ENCODE measurements at regions not wholly inside any gene's neighbourhood (a gene's known extent, or its start where the extent isn't known, plus 50 kb on each side); places are given as distances from the start of the nearest gene placed in this dataset.

DNA sequence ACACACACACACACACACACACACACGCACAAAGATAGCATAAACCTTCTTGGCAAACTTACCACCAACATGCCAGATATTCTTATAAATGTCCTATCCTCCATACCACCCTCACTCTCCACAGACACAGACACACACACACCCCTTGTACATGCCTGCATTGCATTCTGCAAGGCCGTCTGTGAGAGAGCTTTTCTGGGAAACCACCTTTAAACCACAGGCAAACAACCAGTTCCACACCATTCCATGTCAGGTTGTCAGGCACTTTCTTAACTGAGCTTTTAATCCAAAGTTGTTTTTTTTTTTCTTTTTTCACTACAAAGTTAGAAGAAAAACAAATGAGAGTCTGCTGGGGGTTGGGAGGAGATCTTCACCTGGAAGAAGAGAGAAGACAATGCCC lies 221.1 kb downstream of the C1D start:
- dilution Hi-C loops (cut with MboI; ENCODE audit: extremely low pct_ligation_motif_present, low sequenced_read_pairs), result no loop called here
- FAIRE-seq (no peak), DNase-seq (ENCODE audit: low read depth, low spot score) (no peak)

DNA sequence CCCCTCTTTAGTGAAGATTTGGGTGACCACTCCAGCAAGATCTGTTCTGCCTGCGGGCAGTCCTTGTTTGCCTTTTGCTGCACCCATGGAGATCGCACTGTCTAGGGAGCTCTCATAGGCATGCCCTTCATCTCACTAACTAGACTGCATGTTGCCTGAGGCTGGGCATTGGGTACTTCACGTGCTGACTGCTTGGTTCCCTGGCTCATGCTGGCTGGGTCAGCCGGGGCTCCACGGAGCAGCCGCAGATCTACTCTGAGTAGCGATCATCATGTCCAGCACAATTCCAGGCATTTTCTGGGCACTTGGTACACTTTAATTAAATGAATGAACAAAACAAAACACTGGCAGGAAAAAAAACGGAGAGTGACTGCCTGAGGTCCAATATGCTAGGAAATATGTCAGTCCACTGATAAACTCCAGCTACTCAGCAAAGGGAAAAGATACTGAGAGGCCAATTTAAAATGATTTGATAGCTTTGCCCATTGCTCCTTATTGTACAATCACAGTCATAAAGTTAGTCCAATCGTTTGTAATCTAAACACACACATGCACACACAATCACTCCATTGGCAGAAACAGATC lies 220.3 kb downstream of the C1D start:
- Histone ChIP-seq H3K4me2 (ENCODE audit: control insufficient read depth, extremely low read depth, insufficient read depth, low read depth, low read length) (no peak overlapping the region), H4K20me1 (ENCODE audit: control insufficient read depth, extremely low read depth, insufficient read depth, low read length) (no peaks in the 10 kb centered on the region), H3K4me1 (ENCODE audit: control insufficient read depth, extremely low read depth, insufficient read depth, low read length) (peaks cover 4% of the 10 kb centered on the region), H3K36me3 (ENCODE audit: control insufficient read depth in 2 of 2, extremely low read depth in 1 of 2, insufficient read depth in 2 of 2, low read length in 2 of 2) (no peaks in the 10 kb centered on the region), H3K9me1 (ENCODE audit: control insufficient read depth, extremely low read depth, insufficient read depth, low read length) (no peaks in the 10 kb centered on the region), H3K27ac (ENCODE audit: control insufficient read depth, insufficient read depth, low read length) (no peak overlapping the region), H3K27me3 (ENCODE audit: control insufficient read depth, extremely low read depth, insufficient read depth, low read length) (no peaks in the 10 kb centered on the region), H2AFZ (ENCODE audit: control insufficient read depth, low read length) (no peak overlapping the region), H3K79me2 (ENCODE audit: control insufficient read depth, insufficient read depth, low read length) (no peaks in the 10 kb centered on the region), H3K9ac (ENCODE audit: control insufficient read depth, extremely low read depth, insufficient read depth, low read length) (no peak overlapping the region), H3K9me3 (ENCODE audit: control insufficient read depth, low read depth, low read length) (no peaks in the 10 kb centered on the region), H3K4me3 (ENCODE audit: control insufficient read depth in 2 of 3, extremely low read depth in 1 of 3, insufficient read depth in 2 of 3, low read depth in 1 of 3, low read length in 3 of 3) (no peak overlapping the region)
- FAIRE-seq (no peak), DNase-seq (ENCODE audit: low read depth, low spot score) (no peak)
- dilution Hi-C loops (cut with MboI; ENCODE audit: extremely low pct_ligation_motif_present, low sequenced_read_pairs), result no loop called here
- TF ChIP-seq, protein P1, sequence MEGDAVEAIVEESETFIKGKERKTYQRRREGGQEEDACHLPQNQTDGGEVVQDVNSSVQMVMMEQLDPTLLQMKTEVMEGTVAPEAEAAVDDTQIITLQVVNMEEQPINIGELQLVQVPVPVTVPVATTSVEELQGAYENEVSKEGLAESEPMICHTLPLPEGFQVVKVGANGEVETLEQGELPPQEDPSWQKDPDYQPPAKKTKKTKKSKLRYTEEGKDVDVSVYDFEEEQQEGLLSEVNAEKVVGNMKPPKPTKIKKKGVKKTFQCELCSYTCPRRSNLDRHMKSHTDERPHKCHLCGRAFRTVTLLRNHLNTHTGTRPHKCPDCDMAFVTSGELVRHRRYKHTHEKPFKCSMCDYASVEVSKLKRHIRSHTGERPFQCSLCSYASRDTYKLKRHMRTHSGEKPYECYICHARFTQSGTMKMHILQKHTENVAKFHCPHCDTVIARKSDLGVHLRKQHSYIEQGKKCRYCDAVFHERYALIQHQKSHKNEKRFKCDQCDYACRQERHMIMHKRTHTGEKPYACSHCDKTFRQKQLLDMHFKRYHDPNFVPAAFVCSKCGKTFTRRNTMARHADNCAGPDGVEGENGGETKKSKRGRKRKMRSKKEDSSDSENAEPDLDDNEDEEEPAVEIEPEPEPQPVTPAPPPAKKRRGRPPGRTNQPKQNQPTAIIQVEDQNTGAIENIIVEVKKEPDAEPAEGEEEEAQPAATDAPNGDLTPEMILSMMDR (optimal IDR thresholded peaks at IDR 0.05 in 1 of 3, IDR thresholded peaks at IDR 0.05 in 1 of 3, conservative IDR thresholded peaks at IDR 0.05 in 1 of 3; ENCODE audit: extremely low read depth in 1 of 3, insufficient read depth in 2 of 3, low read length in 3 of 3), result no peak
- no peak for TF ChIP-seq EZH2 (IDR thresholded peaks at IDR 0.05; ENCODE audit: low read length)

More for the DNA sequence above, 221.1 kb downstream of the C1D start:
- Histone ChIP-seq H3K36me3 (ENCODE audit: control insufficient read depth in 2 of 2, extremely low read depth in 1 of 2, insufficient read depth in 2 of 2, low read length in 2 of 2) (no peaks in the 10 kb centered on the region), H3K79me2 (ENCODE audit: control insufficient read depth, insufficient read depth, low read length) (no peaks in the 10 kb centered on the region), H3K4me2 (ENCODE audit: control insufficient read depth, extremely low read depth, insufficient read depth, low read depth, low read length) (no peak overlapping the region), H3K27ac (ENCODE audit: control insufficient read depth, insufficient read depth, low read length) (no peak overlapping the region), H4K20me1 (ENCODE audit: control insufficient read depth, extremely low read depth, insufficient read depth, low read length) (no peaks in the 10 kb centered on the region), H3K4me3 (ENCODE audit: control insufficient read depth in 2 of 3, extremely low read depth in 1 of 3, insufficient read depth in 2 of 3, low read depth in 1 of 3, low read length in 3 of 3) (no peak overlapping the region), H3K4me1 (ENCODE audit: control insufficient read depth, extremely low read depth, insufficient read depth, low read length) (peaks cover 4% of the 10 kb centered on the region), H3K9me3 (ENCODE audit: control insufficient read depth, low read depth, low read length) (no peaks in the 10 kb centered on the region), H3K9me1 (ENCODE audit: control insufficient read depth, extremely low read depth, insufficient read depth, low read length) (no peaks in the 10 kb centered on the region), H3K9ac (ENCODE audit: control insufficient read depth, extremely low read depth, insufficient read depth, low read length) (no peak overlapping the region), H3K27me3 (ENCODE audit: control insufficient read depth, extremely low read depth, insufficient read depth, low read length) (no peaks in the 10 kb centered on the region), H2AFZ (ENCODE audit: control insufficient read depth, low read length) (no peak overlapping the region)
- no peak for TF ChIP-seq EZH2 (IDR thresholded peaks at IDR 0.05; ENCODE audit: low read length)
- TF ChIP-seq, protein P1 (optimal IDR thresholded peaks at IDR 0.05 in 1 of 3, IDR thresholded peaks at IDR 0.05 in 1 of 3, conservative IDR thresholded peaks at IDR 0.05 in 1 of 3; ENCODE audit: extremely low read depth in 1 of 3, insufficient read depth in 2 of 3, low read length in 3 of 3), result no peak
